ENCODE measurements at regions not wholly inside any gene's neighbourhood (a gene's known extent, or its start where the extent isn't known, plus 50 kb on each side); places are given as distances from the start of the nearest gene placed in this dataset.
A peak's percentile ranks its signal among the peaks of the same experiment; 100 is the strongest.

- no peak for DNase-seq (ENCODE audit: low read depth)
- TF ChIP-seq, protein P1, sequence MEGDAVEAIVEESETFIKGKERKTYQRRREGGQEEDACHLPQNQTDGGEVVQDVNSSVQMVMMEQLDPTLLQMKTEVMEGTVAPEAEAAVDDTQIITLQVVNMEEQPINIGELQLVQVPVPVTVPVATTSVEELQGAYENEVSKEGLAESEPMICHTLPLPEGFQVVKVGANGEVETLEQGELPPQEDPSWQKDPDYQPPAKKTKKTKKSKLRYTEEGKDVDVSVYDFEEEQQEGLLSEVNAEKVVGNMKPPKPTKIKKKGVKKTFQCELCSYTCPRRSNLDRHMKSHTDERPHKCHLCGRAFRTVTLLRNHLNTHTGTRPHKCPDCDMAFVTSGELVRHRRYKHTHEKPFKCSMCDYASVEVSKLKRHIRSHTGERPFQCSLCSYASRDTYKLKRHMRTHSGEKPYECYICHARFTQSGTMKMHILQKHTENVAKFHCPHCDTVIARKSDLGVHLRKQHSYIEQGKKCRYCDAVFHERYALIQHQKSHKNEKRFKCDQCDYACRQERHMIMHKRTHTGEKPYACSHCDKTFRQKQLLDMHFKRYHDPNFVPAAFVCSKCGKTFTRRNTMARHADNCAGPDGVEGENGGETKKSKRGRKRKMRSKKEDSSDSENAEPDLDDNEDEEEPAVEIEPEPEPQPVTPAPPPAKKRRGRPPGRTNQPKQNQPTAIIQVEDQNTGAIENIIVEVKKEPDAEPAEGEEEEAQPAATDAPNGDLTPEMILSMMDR (conservative IDR thresholded peaks at IDR 0.05; ENCODE audit: low read length), result no peak
- no peak overlapping the region for H3K4me3 ChIP-seq (ENCODE audit: low read length)
These were observed 196.1 kb upstream of the PACRGL start for GRCh38 chr4:20504146-20504545.

GRCh38 chr4:20505927-20506326 is 194.3 kb upstream of the PACRGL start:
- no peak overlapping the region for H3K4me3 ChIP-seq (ENCODE audit: low read length)
- TF ChIP-seq, protein P1 (conservative IDR thresholded peaks at IDR 0.05; ENCODE audit: low read length), result no peak
- DNase-seq (ENCODE audit: low read depth), result no peak

DNA sequence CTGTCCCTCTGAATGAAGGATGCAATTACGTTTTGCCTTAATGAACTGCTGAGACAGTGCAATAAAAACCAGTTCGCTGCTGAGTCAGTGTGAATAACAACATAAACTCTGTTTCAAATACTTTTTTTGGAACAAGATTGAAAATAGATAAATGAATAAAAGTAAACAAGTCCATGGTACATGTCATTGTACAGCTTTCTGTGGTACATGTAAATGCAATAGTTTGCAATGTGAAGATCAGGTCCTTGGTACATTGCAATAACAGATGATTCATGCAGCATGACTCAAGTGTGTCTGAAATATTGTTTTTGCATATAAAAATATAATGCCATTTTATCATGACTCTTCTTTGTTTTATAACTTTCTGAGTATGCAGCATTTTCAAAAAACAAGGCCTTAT is 193.4 kb upstream of the PACRGL start:
- DNase-seq (ENCODE audit: low read depth), result peak; percentile 86
- TF ChIP-seq, protein P1 (conservative IDR thresholded peaks at IDR 0.05; ENCODE audit: low read length), result no peak

DNA sequence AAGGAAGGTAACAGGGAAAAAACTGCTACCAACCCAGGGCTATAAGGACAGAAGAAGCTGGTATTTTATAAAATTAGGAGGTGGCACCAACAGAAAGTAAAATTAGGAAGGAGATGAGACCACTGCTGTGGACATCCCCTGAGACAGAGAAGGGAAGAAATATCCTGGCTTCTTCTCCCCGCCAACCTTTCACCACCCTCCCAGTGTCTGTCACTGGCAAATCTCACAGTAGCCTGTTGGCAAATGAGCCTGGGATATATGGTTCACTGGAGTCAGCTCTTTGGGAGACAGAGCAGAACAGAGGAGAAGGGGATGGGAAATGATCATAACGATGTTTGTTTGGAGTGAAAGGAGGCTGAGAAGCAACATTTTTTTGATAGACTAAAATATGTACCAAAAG is 190.9 kb upstream of the PACRGL start:
- H3K4me3 ChIP-seq (ENCODE audit: low read length), result no peak overlapping the region
- TF ChIP-seq, protein P1 (conservative IDR thresholded peaks at IDR 0.05; ENCODE audit: low read length), result no peak
- no peak for DNase-seq (ENCODE audit: low read depth)

More for the DNA sequence above, 193.4 kb upstream of the PACRGL start:
- no peak overlapping the region for H3K4me3 ChIP-seq (ENCODE audit: low read length)

- H3K4me3 ChIP-seq (ENCODE audit: low read length), result no peak overlapping the region
- DNase-seq (ENCODE audit: low read depth), result no peak
- TF ChIP-seq, protein P1 (conservative IDR thresholded peaks at IDR 0.05; ENCODE audit: low read length), result no peak
These were observed 188.0 kb upstream of the PACRGL start for GRCh38 chr4:20512033-20512792.

GRCh38 chr4:20512985-20513384 is 187.3 kb upstream of the PACRGL start:
- TF ChIP-seq, protein P1 (conservative IDR thresholded peaks at IDR 0.05; ENCODE audit: low read length), result no peak
- DNase-seq (ENCODE audit: low read depth), result no peak
- H3K4me3 ChIP-seq (ENCODE audit: low read length), result no peak overlapping the region

GRCh38 chr4:20520901-20521300 is 179.4 kb upstream of the PACRGL start:
- DNase-seq (ENCODE audit: low read depth), result peak; percentile 69
- H3K4me3 ChIP-seq (ENCODE audit: low read length), result no peak overlapping the region
- TF ChIP-seq, protein P1 (conservative IDR thresholded peaks at IDR 0.05; ENCODE audit: low read length), result no peak
